Tibial nerve (tissue), 4 donors: ENCODE measurements at regions not wholly inside any gene's neighbourhood (a gene's known extent, or its start where the extent isn't known, plus 50 kb on each side); places are given as distances from the start of the nearest gene placed in this dataset.

ENCODE experiments used
- CTCF ChIP-seq, 5 experiments: fragments of 200-600 bp in 3 of 5; fragments of 450-650 bp in 2 of 5; sonication (generic) in 3 of 5; IDR thresholded peaks; one replicate each; pipeline ENCODE4 v1.5.1; 2016 to 2019; ENCODE audit warnings: antibody characterized with exemption in 5 of 5, mild to moderate bottlenecking in 3 of 5, moderate library complexity in 2 of 5
- EP300 ChIP-seq, 2 donors: sonication (generic); formaldehyde crosslinking; IDR thresholded peaks; one replicate each; pipeline ENCODE4 v1.6.1; 2017; ENCODE audit warnings: antibody characterized with exemption in 2 of 2, mild to moderate bottlenecking in 1 of 2
- POLR2A ChIP-seq, 2 donors: fragments of 450-650 bp; IDR thresholded peaks; one replicate each; pipeline ENCODE4 v1.6.1; 2017; ENCODE audit warnings: antibody characterized with exemption in 2 of 2, mild to moderate bottlenecking in 2 of 2, moderate library complexity in 2 of 2

- TF ChIP-seq CTCF (IDR thresholded peaks at IDR 0.05) (no peak), POLR2A (IDR thresholded peaks at IDR 0.05) (no peak), EP300 (IDR thresholded peaks at IDR 0.05) (no peak)
These were observed 64.4 kb downstream of the FOS start for GRCh38 chr14:75342762-75343599.
